Neuronal stem cell (in vitro differentiated cells): ENCODE measurements at regions not wholly inside any gene's neighbourhood (a gene's known extent, or its start where the extent isn't known, plus 50 kb on each side); places are given as distances from the start of the nearest gene placed in this dataset.

Experiments used
- DNase-seq: peaks from one replicate; pipeline ENCODE4 v3.0.0-alpha.2; 2013; ENCODE audit warnings: low spot score
- H2AFZ ChIP-seq: one replicate; pipeline ENCODE4 v1.6.1; 2013; ENCODE audit warnings: mild to moderate bottlenecking, low read length, inconsistent platforms
- H2AK5ac ChIP-seq: 2 replicates; pipeline ENCODE4 v1.6.1; 2013; ENCODE audit warnings: low read depth, mild to moderate bottlenecking, inconsistent platforms, low read length, moderate library complexity, mixed read lengths
- H2BK120ac ChIP-seq: 2 replicates; pipeline ENCODE4 v1.6.1; 2013; ENCODE audit warnings: low read depth, mild to moderate bottlenecking, inconsistent platforms, low read length, moderate library complexity, mixed read lengths
- H2BK12ac ChIP-seq: one replicate; pipeline ENCODE4 v1.6.1; 2013; ENCODE audit warnings: low read length, inconsistent platforms
- H2BK15ac ChIP-seq: 2 replicates; pipeline ENCODE4 v1.6.1; 2013; ENCODE audit warnings: mild to moderate bottlenecking, low read length, inconsistent platforms, mixed read lengths
- H2BK5ac ChIP-seq: one replicate; pipeline ENCODE4 v1.6.1; 2013; ENCODE audit warnings: inconsistent platforms, mild to moderate bottlenecking, low read length, moderate library complexity
- H3K14ac ChIP-seq: one replicate; pipeline ENCODE4 v1.6.1; 2013; ENCODE audit warnings: low read length, inconsistent platforms
- H3K18ac ChIP-seq: 2 replicates; pipeline ENCODE4 v1.6.1; 2013; ENCODE audit warnings: low read length, inconsistent platforms
- H3K23ac ChIP-seq: 2 replicates; pipeline ENCODE4 v1.6.1; 2013; ENCODE audit warnings: low read depth, mild to moderate bottlenecking, mixed read lengths, low read length, inconsistent platforms; ENCODE audit not compliant: poor library complexity
- H3K27ac ChIP-seq: replicated peaks from 3 replicates; pipeline ENCODE4 v1.5.1; 2013; ENCODE audit warnings: low read length, inconsistent platforms
- H3K27me3 ChIP-seq, 3 experiments: 2 replicates each; pipeline ENCODE4 v1.6.1; 2013; ENCODE audit warnings: low read length in 3 of 3, mild to moderate bottlenecking in 2 of 3, inconsistent platforms in 1 of 3, low read depth in 1 of 3, mixed read lengths in 1 of 3, moderate library complexity in 1 of 3; ENCODE audit not compliant: control insufficient read depth in 3 of 3, insufficient read depth in 3 of 3
- H3K36me3 ChIP-seq, 2 donors: replicated peaks in 1 of 2; 2 replicates each; pipeline ENCODE4 v1.6.1; 2013; ENCODE audit warnings: low read length in 2 of 2; ENCODE audit not compliant: control insufficient read depth in 2 of 2, insufficient read depth in 2 of 2
- H3K4ac ChIP-seq: 2 replicates; pipeline ENCODE4 v1.6.1; 2013; ENCODE audit warnings: inconsistent platforms, mild to moderate bottlenecking, low read length, moderate library complexity
- H3K4me1 ChIP-seq, 2 donors: 1 replicate in 1 of 2; 2 replicates in 1 of 2; pipeline ENCODE4 v1.6.1; 2013; ENCODE audit warnings: low read length in 2 of 2, low read depth in 1 of 2; ENCODE audit not compliant: control insufficient read depth in 2 of 2, insufficient read depth in 1 of 2
- H3K4me2 ChIP-seq: one replicate; pipeline ENCODE4 v1.6.1; 2013; ENCODE audit warnings: mild to moderate bottlenecking, low read length, inconsistent platforms; ENCODE audit not compliant: insufficient read depth, poor library complexity, severe bottlenecking
- H3K4me3 ChIP-seq, 2 donors: 2 replicates each; pipeline ENCODE4 v1.5.1; 2013; ENCODE audit warnings: low read length in 2 of 2, mild to moderate bottlenecking in 2 of 2, inconsistent platforms in 1 of 2, moderate library complexity in 1 of 2
- H3K79me1 ChIP-seq: one replicate; pipeline ENCODE4 v1.6.1; 2013; ENCODE audit warnings: low read depth, mild to moderate bottlenecking, inconsistent platforms, low read length, moderate library complexity
- H3K9ac ChIP-seq: one replicate; pipeline ENCODE4 v1.6.1; 2013; ENCODE audit warnings: mild to moderate bottlenecking, low read depth, low read length, inconsistent platforms; ENCODE audit not compliant: poor library complexity
- H3K9me3 ChIP-seq, 2 donors: replicated peaks in 1 of 2; 2 replicates each; pipeline versions ENCODE3 to v1.6.1; 2013; ENCODE audit warnings: low read length in 2 of 2, mild to moderate bottlenecking in 2 of 2, inconsistent platforms in 1 of 2, low read depth in 1 of 2, mixed read lengths in 1 of 2, moderate library complexity in 1 of 2; ENCODE audit not compliant: control insufficient read depth in 2 of 2, insufficient read depth in 1 of 2
- H4K8ac ChIP-seq: one replicate; pipeline ENCODE4 v1.6.1; 2013; ENCODE audit warnings: low read depth, mild to moderate bottlenecking, inconsistent platforms, low read length, moderate library complexity
- H4K91ac ChIP-seq: one replicate; pipeline ENCODE4 v1.6.1; 2013; ENCODE audit warnings: low read length, low read depth, mild to moderate bottlenecking, inconsistent platforms; ENCODE audit not compliant: poor library complexity
- WGBS, 2 donors: extraction: QIAGEN DNeasy Blood & Tissue Kit; methylation state at CpG; one replicate each; pipeline ENCODE4 v1.1.7; 2013; ENCODE audit warnings: missing lambda C conversion rate in 2 of 2, mixed read lengths in 1 of 2; ENCODE audit not compliant: insufficient read length in 2 of 2, insufficient replicate concordance in 1 of 2; ENCODE audit errors: extremely low coverage in 2 of 2; 5-methylcytosine and 5-hydroxymethylcytosine counted together

- Histone ChIP-seq H3K9ac (no peak overlapping the region), H3K4me1 (peaks cover 3 to 12% of the 10 kb centered on the region in 2 donors), H3K9me3 (no peaks in the 10 kb centered on the region), H2AK5ac (no peak overlapping the region), H3K4me3 (no peak overlapping the region), H4K8ac (no peak overlapping the region), H4K91ac (no peak overlapping the region), H3K27me3 (no peaks in the 10 kb centered on the region), H2BK120ac (no peak overlapping the region), H3K4ac (no peak overlapping the region), H3K4me2 (no peak overlapping the region), H2BK5ac (no peak overlapping the region), H2BK12ac (no peak overlapping the region), H3K36me3 (no peaks in the 10 kb centered on the region), H3K14ac (no peak overlapping the region), H2AFZ (peak overlapping the region; percentile 52), H2BK15ac (no peak overlapping the region), H3K23ac (no peak overlapping the region), H3K18ac (no peak overlapping the region), H3K27ac (no peak overlapping the region), H3K79me1 (no peaks in the 10 kb centered on the region)
- no CpG with 5 or more reads among the region's 1 CpG for WGBS, 2 donors
- no peak for DNase-seq
Measured at GRCh38 chr7:52838981-52839411, 196.4 kb upstream of the POM121L12 start.

GRCh38 chr7:52831321-52831720 lies 204.1 kb upstream of the POM121L12 start:
- Histone ChIP-seq H2BK12ac (no peak overlapping the region), H2AFZ (peak overlapping the region; percentile 66), H3K27ac (no peak overlapping the region), H3K18ac (no peak overlapping the region), H3K4ac (no peak overlapping the region), H3K23ac (no peak overlapping the region), H3K4me3 (no peak overlapping the region), H3K4me1 (peaks cover 0 to 13% of the 10 kb centered on the region in 2 donors), H4K91ac (no peak overlapping the region), H2AK5ac (no peak overlapping the region), H3K27me3 (no peaks in the 10 kb centered on the region), H3K9ac (no peak overlapping the region), H3K4me2 (no peak overlapping the region), H3K9me3 (peaks cover 0 to 1% of the 10 kb centered on the region in 2 donors), H3K79me1 (no peaks in the 10 kb centered on the region), H2BK15ac (no peak overlapping the region), H2BK120ac (no peak overlapping the region), H3K14ac (no peak overlapping the region), H3K36me3 (no peaks in the 10 kb centered on the region), H2BK5ac (no peak overlapping the region), H4K8ac (no peak overlapping the region)
- WGBS, 2 donors: no CpG with 5 or more reads among the region's 5 CpGs
- DNase-seq: no peak

GRCh38 chr7:52830801-52831200 lies 204.6 kb upstream of the POM121L12 start:
- Histone ChIP-seq H4K8ac (no peak overlapping the region), H3K18ac (no peak overlapping the region), H3K14ac (no peak overlapping the region), H2BK15ac (no peak overlapping the region), H4K91ac (no peak overlapping the region), H3K9me3 (peaks cover 0 to 1% of the 10 kb centered on the region in 2 donors), H3K23ac (no peak overlapping the region), H3K9ac (no peak overlapping the region), H3K4ac (no peak overlapping the region), H2AK5ac (no peak overlapping the region), H3K79me1 (no peaks in the 10 kb centered on the region), H3K27ac (no peak overlapping the region), H3K36me3 (no peaks in the 10 kb centered on the region), H2BK5ac (no peak overlapping the region), H2BK12ac (no peak overlapping the region), H3K27me3 (no peaks in the 10 kb centered on the region), H2AFZ (no peak overlapping the region), H3K4me1 (peaks cover 0 to 13% of the 10 kb centered on the region in 2 donors), H3K4me2 (no peak overlapping the region), H3K4me3 (no peak overlapping the region), H2BK120ac (no peak overlapping the region)
- no peak for DNase-seq
- no CpG with 5 or more reads among the region's 1 CpG for WGBS, 2 donors

- Histone ChIP-seq H3K9me3 (peaks cover 6 to 12% of the 10 kb centered on the region in 2 donors), H2AFZ (peak overlapping the region; percentile 30), H3K18ac (no peak overlapping the region), H3K4ac (peak overlapping the region; percentile 69), H3K14ac (no peak overlapping the region), H2BK15ac (no peak overlapping the region), H3K36me3 (no peaks in the 10 kb centered on the region), H2BK5ac (no peak overlapping the region), H2BK12ac (no peak overlapping the region), H3K27ac (no peak overlapping the region), H3K4me3 (no peak overlapping the region), H2BK120ac (no peak overlapping the region), H3K4me1 (peaks cover 0 to 11% of the 10 kb centered on the region in 2 donors), H3K79me1 (no peaks in the 10 kb centered on the region), H4K8ac (no peak overlapping the region), H3K27me3 (no peaks in the 10 kb centered on the region), H3K23ac (no peak overlapping the region), H3K9ac (no peak overlapping the region), H4K91ac (no peak overlapping the region), H3K4me2 (no peak overlapping the region), H2AK5ac (no peak overlapping the region)
- WGBS, 2 donors: no CpG with 5 or more reads among the region's 6 CpGs
- no peak for DNase-seq
Measured at GRCh38 chr7:52826515-52827265, 208.7 kb upstream of the POM121L12 start.
